ENCODE measurements at regions not wholly inside any gene's neighbourhood (a gene's known extent, or its start where the extent isn't known, plus 50 kb on each side); places are given as distances from the start of the nearest gene placed in this dataset.

DNA sequence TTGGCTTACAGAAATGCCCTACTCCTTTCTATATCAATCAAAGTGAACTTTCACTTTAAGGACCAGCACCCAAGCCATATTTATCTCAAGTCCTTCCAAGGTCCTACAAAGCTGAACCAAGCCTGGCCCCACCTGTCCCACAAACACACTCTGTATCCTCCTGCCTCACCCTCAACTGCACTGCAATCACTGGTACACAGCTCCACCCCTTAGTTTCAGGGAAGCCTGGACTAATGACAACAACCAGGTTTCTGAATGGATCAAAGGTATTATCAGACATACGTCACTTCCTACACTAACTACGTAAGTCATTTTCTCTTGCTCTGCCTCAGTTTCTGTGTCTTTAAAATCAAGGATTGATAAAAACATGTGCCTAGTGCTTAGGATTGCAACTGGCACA, 205.6 kb upstream of the HS3ST1 start:
- TF ChIP-seq, protein P1, sequence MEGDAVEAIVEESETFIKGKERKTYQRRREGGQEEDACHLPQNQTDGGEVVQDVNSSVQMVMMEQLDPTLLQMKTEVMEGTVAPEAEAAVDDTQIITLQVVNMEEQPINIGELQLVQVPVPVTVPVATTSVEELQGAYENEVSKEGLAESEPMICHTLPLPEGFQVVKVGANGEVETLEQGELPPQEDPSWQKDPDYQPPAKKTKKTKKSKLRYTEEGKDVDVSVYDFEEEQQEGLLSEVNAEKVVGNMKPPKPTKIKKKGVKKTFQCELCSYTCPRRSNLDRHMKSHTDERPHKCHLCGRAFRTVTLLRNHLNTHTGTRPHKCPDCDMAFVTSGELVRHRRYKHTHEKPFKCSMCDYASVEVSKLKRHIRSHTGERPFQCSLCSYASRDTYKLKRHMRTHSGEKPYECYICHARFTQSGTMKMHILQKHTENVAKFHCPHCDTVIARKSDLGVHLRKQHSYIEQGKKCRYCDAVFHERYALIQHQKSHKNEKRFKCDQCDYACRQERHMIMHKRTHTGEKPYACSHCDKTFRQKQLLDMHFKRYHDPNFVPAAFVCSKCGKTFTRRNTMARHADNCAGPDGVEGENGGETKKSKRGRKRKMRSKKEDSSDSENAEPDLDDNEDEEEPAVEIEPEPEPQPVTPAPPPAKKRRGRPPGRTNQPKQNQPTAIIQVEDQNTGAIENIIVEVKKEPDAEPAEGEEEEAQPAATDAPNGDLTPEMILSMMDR (conservative IDR thresholded peaks at IDR 0.05; ENCODE audit: low read depth, low read length) = no peak

DNA sequence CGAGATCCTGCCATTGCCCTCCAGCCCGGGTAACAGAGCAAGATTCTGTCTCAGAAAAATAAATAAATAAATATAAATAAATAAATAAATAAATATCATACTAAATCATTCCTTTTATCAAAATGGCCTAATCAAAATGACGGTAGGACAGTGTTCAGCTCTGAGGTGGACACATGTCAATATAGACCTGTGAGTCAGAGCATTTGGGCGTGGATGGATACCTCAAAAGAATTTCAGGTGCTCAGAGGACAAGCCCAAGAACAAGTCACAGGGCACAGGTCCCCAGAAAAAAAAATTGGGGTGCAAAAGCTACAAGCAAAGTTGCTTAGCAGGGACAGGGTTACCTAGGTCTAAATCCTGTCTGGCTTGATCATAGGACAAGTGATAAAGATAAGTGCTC, 204.7 kb upstream of the HS3ST1 start:
- no peak overlapping the region for H3K4me3 ChIP-seq (ENCODE audit: low read depth, low read length)
- TF ChIP-seq, protein P1 (conservative IDR thresholded peaks at IDR 0.05; ENCODE audit: low read depth, low read length) = no peak
- DNase-seq (ENCODE audit: low read depth) = no peak

More for the DNA sequence above, 205.6 kb upstream of the HS3ST1 start:
- no peak overlapping the region for H3K4me3 ChIP-seq (ENCODE audit: low read depth, low read length)
- DNase-seq (ENCODE audit: low read depth) = no peak

DNA sequence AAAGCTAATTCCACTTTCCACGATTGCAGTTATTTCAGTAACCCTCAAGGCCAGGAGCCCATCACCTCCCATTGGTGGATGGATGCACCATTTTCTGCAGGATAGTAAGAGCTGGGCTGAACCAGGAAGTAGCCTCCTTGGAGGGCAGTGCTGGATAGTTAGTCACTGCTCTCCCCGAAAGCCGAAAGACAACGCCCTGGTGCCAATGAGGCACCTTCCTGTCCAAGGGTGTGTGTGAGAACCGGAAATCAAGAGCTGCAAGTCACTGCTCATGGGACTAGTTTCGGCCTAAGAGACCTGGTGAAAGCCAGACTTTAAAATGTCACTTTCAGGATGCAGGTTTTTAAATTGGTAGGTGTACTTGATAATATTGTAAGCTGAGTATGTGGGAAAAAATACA, 203.8 kb upstream of the HS3ST1 start:
- TF ChIP-seq, protein P1 (conservative IDR thresholded peaks at IDR 0.05; ENCODE audit: low read depth, low read length) = no peak
- no peak overlapping the region for H3K4me3 ChIP-seq (ENCODE audit: low read depth, low read length)
- DNase-seq (ENCODE audit: low read depth) = no peak

DNA sequence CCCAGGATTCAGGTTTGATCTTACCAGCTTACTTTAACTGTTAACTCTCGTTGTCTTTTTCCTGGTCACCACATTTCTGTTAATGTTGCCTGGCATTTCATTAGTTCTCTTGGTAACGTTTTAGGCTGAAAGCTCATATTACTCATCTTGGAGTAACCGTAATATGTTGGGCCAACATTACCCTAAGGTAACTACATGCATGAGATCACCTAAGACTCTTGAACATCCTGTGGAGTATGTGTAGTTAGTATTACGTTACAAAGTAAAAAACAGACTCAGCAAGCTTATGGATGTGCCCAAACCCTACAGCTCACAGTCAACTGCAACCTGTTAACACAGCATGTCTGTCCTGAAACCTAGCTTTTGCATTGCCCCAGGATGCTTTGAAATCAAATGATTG, 203.3 kb upstream of the HS3ST1 start:
- no peak overlapping the region for H3K4me3 ChIP-seq (ENCODE audit: low read depth, low read length)
- TF ChIP-seq, protein P1 (conservative IDR thresholded peaks at IDR 0.05; ENCODE audit: low read depth, low read length) = no peak
- DNase-seq (ENCODE audit: low read depth) = no peak

DNA sequence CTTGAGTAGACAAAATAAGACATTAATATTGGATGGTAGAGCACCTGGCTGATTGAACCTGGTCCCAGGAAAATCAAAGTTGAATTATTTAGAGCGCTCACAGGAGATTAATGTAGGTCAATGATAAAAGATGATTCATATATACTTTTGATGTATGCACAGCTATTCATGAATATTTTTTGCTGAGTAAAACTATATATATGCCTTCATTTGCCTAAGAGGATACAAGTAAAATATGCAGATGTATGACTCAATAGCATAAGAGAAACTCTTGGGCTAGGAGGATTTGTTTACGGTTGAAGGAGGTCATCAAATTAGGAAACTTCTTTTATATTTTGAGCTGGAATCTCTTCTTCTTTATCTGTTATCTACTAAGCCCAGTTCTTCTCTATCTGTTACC, 202.7 kb upstream of the HS3ST1 start:
- no peak for DNase-seq (ENCODE audit: low read depth)
- TF ChIP-seq, protein P1 (conservative IDR thresholded peaks at IDR 0.05; ENCODE audit: low read depth, low read length) = no peak
- no peak overlapping the region for H3K4me3 ChIP-seq (ENCODE audit: low read depth, low read length)

DNA sequence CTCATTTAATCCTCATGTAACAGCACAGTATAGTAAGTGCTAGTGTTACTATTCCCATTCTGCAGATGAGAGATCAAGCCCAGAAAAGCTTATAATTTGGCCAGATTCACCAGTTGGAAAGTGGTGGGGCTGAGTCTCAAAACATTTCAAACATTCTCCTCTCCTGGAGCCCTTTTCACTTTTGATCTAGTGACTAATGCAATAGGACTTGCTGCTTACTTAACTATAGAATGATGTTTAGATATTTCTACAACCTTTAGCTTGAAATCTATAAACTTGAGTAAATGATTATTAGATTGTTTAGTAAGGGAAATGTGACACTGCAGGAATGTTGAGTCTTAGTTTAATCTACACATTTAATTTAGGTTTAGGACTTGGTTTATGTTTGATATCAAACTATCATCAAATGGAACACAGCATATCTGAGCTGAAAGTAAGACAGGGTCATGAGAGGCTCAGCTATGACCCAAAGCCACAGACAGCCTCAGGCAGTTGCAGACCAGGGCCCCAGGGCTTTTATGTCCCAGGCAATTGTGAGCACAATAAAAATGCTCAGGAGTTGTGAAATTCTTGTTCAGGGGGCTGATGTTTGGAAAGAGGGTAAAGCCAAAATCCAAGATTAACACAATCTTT, 199.5 kb upstream of the HS3ST1 start:
- no peak overlapping the region for H3K4me3 ChIP-seq (ENCODE audit: low read depth, low read length)
- peak; percentile 54 for DNase-seq (ENCODE audit: low read depth)
- TF ChIP-seq, protein P1 (conservative IDR thresholded peaks at IDR 0.05; ENCODE audit: low read depth, low read length) = no peak

DNA sequence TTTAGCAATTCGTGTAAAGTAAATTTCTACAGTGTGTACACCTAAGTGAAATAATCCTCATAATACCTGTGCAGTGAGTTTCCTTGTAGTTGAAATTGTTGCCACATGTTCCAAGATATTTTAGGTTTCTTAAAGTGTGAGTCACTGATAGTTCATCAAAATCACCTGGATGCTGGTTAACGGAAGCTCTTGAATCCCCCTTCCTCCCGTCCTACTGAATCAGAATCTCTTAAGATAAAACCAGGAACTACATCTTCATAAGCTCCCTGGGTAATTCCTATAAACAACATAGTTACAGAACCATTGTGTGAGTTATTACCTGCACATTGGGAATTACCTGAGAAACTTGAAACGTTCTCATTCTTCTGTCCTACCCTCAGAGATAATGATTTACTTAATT, 197.4 kb upstream of the HS3ST1 start:
- TF ChIP-seq, protein P1 (conservative IDR thresholded peaks at IDR 0.05; ENCODE audit: low read depth, low read length) = no peak
- DNase-seq (ENCODE audit: low read depth) = no peak

More for the DNA sequence above, 197.4 kb upstream of the HS3ST1 start:
- no peak overlapping the region for H3K4me3 ChIP-seq (ENCODE audit: low read depth, low read length)
